HG03378 (cell line): ENCODE measurements at regions not wholly inside any gene's neighbourhood (a gene's known extent, or its start where the extent isn't known, plus 50 kb on each side); places are given as distances from the start of the nearest gene placed in this dataset.

ENCODE experiments used
- ATAC-seq: cut with Tn5 transposase; IDR thresholded peaks from one replicate; pipeline ENCODE4 v1.9.1; 2021; ENCODE audit warnings: mild to moderate bottlenecking, moderate library complexity; ENCODE audit not compliant: unreplicated experiment

GRCh38 chr5:152853361-152853760 lies 448.3 kb upstream of the NMUR2 start:
- ATAC-seq = no peak

GRCh38 chr5:152855441-152855840 lies 450.4 kb upstream of the NMUR2 start:
- ATAC-seq = no peak

- ATAC-seq = no peak
Observed at GRCh38 chr5:152861231-152861630, 456.2 kb upstream of the NMUR2 start.

GRCh38 chr5:152864447-152864846 lies 459.4 kb upstream of the NMUR2 start:
- no peak for ATAC-seq

- ATAC-seq = no peak
Observed at GRCh38 chr5:152864991-152865390, 459.9 kb upstream of the NMUR2 start.

- no peak for ATAC-seq
Observed at GRCh38 chr5:152869971-152870370, 464.9 kb upstream of the NMUR2 start.

GRCh38 chr5:152882621-152883020 lies 477.5 kb upstream of the NMUR2 start:
- no peak for ATAC-seq

- ATAC-seq = no peak
Observed at GRCh38 chr5:152883066-152883775, 478.1 kb upstream of the NMUR2 start.

- no peak for ATAC-seq
Observed at GRCh38 chr5:152884006-152884405, 478.9 kb upstream of the NMUR2 start.

GRCh38 chr5:152900332-152900731 lies 495.3 kb upstream of the NMUR2 start:
- ATAC-seq = no peak

- no peak for ATAC-seq
Observed at GRCh38 chr5:152901754-152902153, 496.7 kb upstream of the NMUR2 start.

- ATAC-seq = no peak
Observed at GRCh38 chr5:152905286-152905685, 500.2 kb upstream of the NMUR2 start.

- no peak for ATAC-seq
Observed at GRCh38 chr5:152907488-152908245, 502.6 kb upstream of the NMUR2 start.

GRCh38 chr5:152912924-152913323 lies 507.8 kb upstream of the NMUR2 start:
- ATAC-seq = no peak

GRCh38 chr5:152932621-152933020 lies 527.5 kb upstream of the NMUR2 start:
- no peak for ATAC-seq

GRCh38 chr5:152933056-152933455 lies 528.0 kb upstream of the NMUR2 start:
- ATAC-seq = no peak

- ATAC-seq = no peak
Observed at GRCh38 chr5:152938630-152939029, 533.6 kb upstream of the NMUR2 start.

- no peak for ATAC-seq
Observed at GRCh38 chr5:152942633-152943336, 537.7 kb upstream of the NMUR2 start.

- no peak for ATAC-seq
Observed at GRCh38 chr5:152953788-152954483, 536.5 kb upstream of the GRIA1 start.

GRCh38 chr5:152956943-152957613 lies 533.4 kb upstream of the GRIA1 start:
- ATAC-seq = no peak
